Endothelial cell of umbilical vein (primary cell): ENCODE measurements at regions not wholly inside any gene's neighbourhood (a gene's known extent, or its start where the extent isn't known, plus 50 kb on each side); places are given as distances from the start of the nearest gene placed in this dataset.

ENCODE experiments used
- BruUV-seq: library from RNA; stranded (reverse); fragments of 400-500 nt; replicated peaks from 2 replicates; lab custom pipeline; 2021; lab: Mats Ljungman, UMichigan
- CTCF ChIA-PET: fragments of 300-600, 350-600 bp; sonication (Branson Sonifier 250); formaldehyde crosslinking; loops from one replicate; lab custom pipeline; 2021; ENCODE audit warnings: antibody characterized with exemption, inconsistent platforms; lab: Charles Lee
- POLR2A ChIA-PET: fragments of 300-600, 350-600 bp; sonication (Branson Sonifier 250); formaldehyde crosslinking; loops from one replicate; lab custom pipeline; 2021; ENCODE audit warnings: antibody characterized with exemption, inconsistent platforms; lab: Charles Lee
- DNase-seq: peaks from one replicate; pipeline ENCODE4 v3.0.0-alpha.2; 2011; ENCODE audit warnings: low read depth, low spot score
- FAIRE-seq: peaks from 2 replicates; lab custom pipeline; 2011; peaks lifted over from hg19 to GRCh38; lab: Jason Lieb, UNC
- H2AFZ ChIP-seq: 2 replicates; pipeline ENCODE4 v1.6.0; 2012; ENCODE audit warnings: low read depth, low read length, control low read depth, inconsistent platforms
- H3K27ac ChIP-seq: 2 replicates; pipeline ENCODE4 v1.5.1; 2011; ENCODE audit warnings: low read depth, mild to moderate bottlenecking, control low read depth, low read length, moderate library complexity; ENCODE audit not compliant: insufficient read depth
- H3K27me3 ChIP-seq, 2 experiments: 2 replicates each; pipeline versions ENCODE4 v1.6.0 to v1.6.1; 2011; ENCODE audit warnings: low read length in 2 of 2, mixed read lengths in 1 of 2; ENCODE audit not compliant: control insufficient read depth in 2 of 2, insufficient read depth in 2 of 2
- H3K36me3 ChIP-seq, 2 experiments: 2 replicates in 1 of 2; 3 replicates in 1 of 2; pipeline ENCODE4 v1.5.1; 2011; ENCODE audit warnings: low read length in 2 of 2, mild to moderate bottlenecking in 1 of 2, moderate library complexity in 1 of 2; ENCODE audit not compliant: control insufficient read depth in 2 of 2, insufficient read depth in 2 of 2; ENCODE audit errors: extremely low read depth in 1 of 2
- H3K4me1 ChIP-seq: 3 replicates; pipeline ENCODE4 v1.5.1; 2011; ENCODE audit warnings: mild to moderate bottlenecking, low read length; ENCODE audit not compliant: control insufficient read depth, insufficient read depth; ENCODE audit errors: extremely low read depth
- H3K4me2 ChIP-seq: 2 replicates; pipeline ENCODE4 v1.6.1; 2011; ENCODE audit warnings: low read length, control low read depth, mixed read lengths; ENCODE audit not compliant: insufficient read depth
- H3K4me3 ChIP-seq, 3 experiments: fragments of 200-600 bp in 1 of 3; sonication (generic), shearing (Covaris generic) in 1 of 3; replicated peaks in 1 of 3; 2 replicates each; pipeline ENCODE4 v1.5.1; 2011 to 2016; ENCODE audit warnings: control low read depth in 3 of 3, low read length in 3 of 3, mild to moderate bottlenecking in 2 of 3, inconsistent platforms in 1 of 3, low read depth in 1 of 3, moderate library complexity in 1 of 3; ENCODE audit not compliant: insufficient read depth in 1 of 3
- H3K79me2 ChIP-seq: 2 replicates; pipeline ENCODE4 v1.6.0; 2012; ENCODE audit warnings: low read length, inconsistent platforms; ENCODE audit not compliant: control insufficient read depth, insufficient read depth
- H3K9ac ChIP-seq: replicated peaks from 2 replicates; pipeline ENCODE3; 2011; ENCODE audit warnings: low read length, control low read depth; ENCODE audit not compliant: insufficient read depth; ENCODE audit errors: extremely low read depth
- H3K9me1 ChIP-seq: replicated peaks from 3 replicates; pipeline ENCODE4 v1.6.0; 2011; ENCODE audit warnings: mild to moderate bottlenecking, low read length; ENCODE audit not compliant: control insufficient read depth, insufficient read depth; ENCODE audit errors: extremely low read depth
- H3K9me3 ChIP-seq: replicated peaks from 2 replicates; pipeline ENCODE4 v1.5.1; 2012; ENCODE audit warnings: low read length, inconsistent platforms; ENCODE audit not compliant: control insufficient read depth, insufficient read depth
- H4K20me1 ChIP-seq: replicated peaks from 2 replicates; pipeline ENCODE3; 2011; ENCODE audit warnings: mild to moderate bottlenecking, low read length; ENCODE audit not compliant: control insufficient read depth, insufficient read depth; ENCODE audit errors: extremely low read depth
- CTCF ChIP-seq, 2 donors: IDR thresholded peaks; 1 replicate in 1 of 2; 2 replicates in 1 of 2; pipeline ENCODE4 v1.5.1; 2011; ENCODE audit warnings: low read length in 2 of 2, mild to moderate bottlenecking in 2 of 2, moderate library complexity in 2 of 2, control low read depth in 1 of 2, inconsistent platforms in 1 of 2, low read depth in 1 of 2; ENCODE audit not compliant: insufficient read depth in 1 of 2; ENCODE audit errors: extremely low read depth in 1 of 2
- EZH2 ChIP-seq: IDR thresholded peaks from 2 replicates; pipeline ENCODE4 v1.6.1; 2012; ENCODE audit warnings: borderline replicate concordance, low read depth, mild to moderate bottlenecking, moderate library complexity, low read length, inconsistent platforms; ENCODE audit not compliant: severe bottlenecking
- FOS ChIP-seq: IDR thresholded peaks from 2 replicates; pipeline ENCODE4 v1.6.1; 2011; ENCODE audit warnings: mild to moderate bottlenecking, low read length, moderate library complexity, borderline replicate concordance; ENCODE audit not compliant: insufficient read depth
- GATA2 ChIP-seq: IDR thresholded peaks from 2 replicates; pipeline ENCODE4 v1.7.0; 2011; ENCODE audit warnings: low read depth, mild to moderate bottlenecking, moderate library complexity, mixed read lengths, low read length; ENCODE audit not compliant: insufficient read length, insufficient read depth
- JUN ChIP-seq: IDR thresholded peaks from 2 replicates; pipeline ENCODE4 v1.6.1; 2011; ENCODE audit warnings: borderline replicate concordance, low read depth; ENCODE audit not compliant: insufficient read length, insufficient read depth
- MAX ChIP-seq: IDR thresholded peaks from 2 replicates; pipeline ENCODE4 v1.6.1; 2011; ENCODE audit not compliant: insufficient read depth, insufficient read length
- MYC ChIP-seq: IDR thresholded peaks from one replicate; pipeline ENCODE4 v1.6.1; 2011; ENCODE audit warnings: mild to moderate bottlenecking, low read depth, low read length
- POLR2A ChIP-seq: IDR thresholded peaks from 2 replicates; pipeline ENCODE4 v1.6.1; 2012; ENCODE audit warnings: low read depth, mild to moderate bottlenecking, control low read depth, low read length
- POLR2AphosphoS5 ChIP-seq: IDR thresholded peaks from 2 replicates; pipeline ENCODE4 v1.6.1; 2012; ENCODE audit warnings: low read depth, mild to moderate bottlenecking, control low read depth, low read length, moderate library complexity; ENCODE audit not compliant: insufficient read depth
- dilution Hi-C: fragments of 300-500 bp; cut with MboI; formaldehyde crosslinking; loops from one replicate; pipeline ENCODE4 v1.15.0; 2019; ENCODE audit warnings: low sequenced_read_pairs; ENCODE audit not compliant: extremely low pct_ligation_motif_present
- intact Hi-C: fragments of 100-400 bp; cut with micrococcal nuclease; formaldehyde crosslinking; loops from one replicate; pipeline ENCODE4 v1.10.0; 2022

- no peak overlapping the region for H3K27ac ChIP-seq
- no peak overlapping the region for H2AFZ ChIP-seq
- no peaks in the 10 kb centered on the region for H3K36me3 ChIP-seq
- H3K79me2 ChIP-seq, result no peaks in the 10 kb centered on the region
- no peaks in the 10 kb centered on the region for H3K27me3 ChIP-seq
- TF ChIP-seq GATA2 (no peak), EZH2 (no peak), MYC (no peak), JUN (no peak), MAX (no peak), FOS (no peak), CTCF (IDR thresholded peaks at IDR 0.05; ENCODE audit: extremely low read depth in 1 of 2, insufficient read depth in 1 of 2, low read depth in 1 of 2, low read length in 2 of 2) (no peak), POLR2A (no peak), POLR2AphosphoS5 (no peak)
- ChIA-PET CTCF (no interaction called here), POLR2A (no interaction called here)
- dilution Hi-C loops (no loop called here), intact Hi-C loops (no loop called here)
- no TSS peak for BruUV-seq
- H3K4me2 ChIP-seq, result no peak overlapping the region
- no peak overlapping the region for H3K9ac ChIP-seq
- no peak overlapping the region for H3K4me3 ChIP-seq
- H3K9me3 ChIP-seq, result peaks cover 6% of the 10 kb centered on the region
- no peak for DNase-seq
- H3K4me1 ChIP-seq, result no peaks in the 10 kb centered on the region
- FAIRE-seq, result no peak
- no peaks in the 10 kb centered on the region for H3K9me1 ChIP-seq
- no peaks in the 10 kb centered on the region for H4K20me1 ChIP-seq
Measured at GRCh38 chr16:49078571-49078970, 203.1 kb downstream of the CBLN1 start.
